HG02610 (cell line): ENCODE measurements at regions not wholly inside any gene's neighbourhood (a gene's known extent, or its start where the extent isn't known, plus 50 kb on each side); places are given as distances from the start of the nearest gene placed in this dataset.

Source experiments
- ATAC-seq: cut with Tn5 transposase; IDR thresholded peaks from one replicate; pipeline ENCODE4 v1.9.1; 2021; ENCODE audit warnings: mild to moderate bottlenecking, moderate library complexity; ENCODE audit not compliant: unreplicated experiment

GRCh38 chr11:15577519-15577918 lies 462.8 kb downstream of the INSC start:
- no peak for ATAC-seq

DNA sequence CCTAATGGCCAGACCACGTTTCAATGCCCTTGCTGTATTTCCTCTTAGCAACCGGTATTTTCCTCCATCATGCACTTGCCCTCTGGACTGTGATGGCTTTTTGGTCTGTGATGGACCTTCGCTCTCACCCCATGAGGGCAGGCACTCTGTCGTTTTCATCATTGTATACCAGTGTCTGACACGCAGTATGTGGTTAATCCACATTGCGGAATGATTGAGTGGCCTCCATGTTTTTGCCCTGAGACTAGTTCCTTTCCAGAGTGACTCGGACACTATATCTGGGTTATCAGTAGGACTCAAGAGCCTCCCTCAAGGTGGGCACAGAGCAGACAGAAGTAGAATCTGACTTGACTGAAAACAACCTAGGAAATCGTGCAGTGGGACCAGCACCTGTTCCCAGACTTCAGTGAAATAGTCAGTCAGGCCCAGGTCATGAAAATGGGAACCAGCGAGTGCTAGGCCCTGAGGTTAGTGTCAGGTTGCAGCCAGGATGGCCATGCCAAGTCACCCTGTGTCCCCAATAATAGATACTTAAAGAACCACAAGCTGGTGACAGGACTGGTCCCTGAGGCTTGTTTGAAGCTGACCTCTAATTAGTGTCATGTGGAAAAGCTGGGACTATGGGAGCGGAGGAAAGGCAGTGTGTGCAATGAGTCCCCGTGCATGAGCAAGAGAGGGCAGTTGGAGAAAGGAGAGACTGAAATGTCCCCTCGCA lies 464.7 kb downstream of the INSC start:
- ATAC-seq, result no peak

DNA sequence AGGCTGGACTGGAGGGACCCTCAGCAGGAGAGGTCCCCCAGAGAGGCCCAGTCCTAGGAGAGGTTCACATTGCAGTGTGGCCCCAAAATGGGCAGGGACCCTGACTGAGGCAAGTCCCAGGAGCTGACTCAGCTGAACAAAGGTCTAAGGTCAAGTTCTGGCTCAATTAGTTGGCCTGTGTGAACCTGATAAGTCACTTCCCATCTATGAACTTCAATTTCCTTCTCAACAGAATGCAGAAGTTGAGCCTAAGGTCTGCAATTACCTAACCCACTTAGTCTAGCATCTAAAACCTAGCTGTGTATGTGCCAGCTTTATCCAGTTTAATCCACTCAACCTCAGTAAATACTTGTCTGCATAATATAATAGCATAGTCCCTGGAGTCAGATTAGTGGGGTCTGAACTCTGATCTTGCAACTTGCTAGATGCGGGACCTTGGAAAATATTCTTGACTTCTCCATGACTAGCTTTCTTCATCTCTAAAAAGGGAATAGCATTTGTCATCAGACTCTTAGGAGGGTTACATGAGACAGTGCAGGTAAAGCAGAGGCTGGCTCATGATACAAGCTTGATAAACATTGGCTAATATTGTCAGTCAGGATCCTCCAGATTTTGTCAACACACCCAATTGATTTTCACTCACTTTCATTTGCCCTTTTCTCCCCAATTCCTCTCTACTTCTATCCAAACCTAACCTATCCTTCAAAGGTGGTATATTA lies 465.5 kb downstream of the INSC start:
- ATAC-seq, result no peak

DNA sequence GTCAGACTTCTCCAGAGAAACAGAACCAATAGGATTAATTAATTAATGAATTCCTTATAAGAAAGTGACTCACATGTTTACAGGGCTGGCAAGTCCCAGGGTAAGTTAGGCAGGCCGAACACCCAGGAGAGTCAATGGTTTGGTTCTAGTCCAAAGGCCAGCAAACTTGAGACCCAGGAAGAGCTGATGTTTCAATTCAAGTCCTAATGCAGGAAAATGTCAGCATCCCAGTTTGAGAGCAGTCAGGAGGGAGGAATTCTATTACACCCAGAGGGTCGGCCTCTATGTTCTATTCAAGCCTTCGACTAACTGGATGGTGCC lies 466.0 kb downstream of the INSC start:
- no peak for ATAC-seq

DNA sequence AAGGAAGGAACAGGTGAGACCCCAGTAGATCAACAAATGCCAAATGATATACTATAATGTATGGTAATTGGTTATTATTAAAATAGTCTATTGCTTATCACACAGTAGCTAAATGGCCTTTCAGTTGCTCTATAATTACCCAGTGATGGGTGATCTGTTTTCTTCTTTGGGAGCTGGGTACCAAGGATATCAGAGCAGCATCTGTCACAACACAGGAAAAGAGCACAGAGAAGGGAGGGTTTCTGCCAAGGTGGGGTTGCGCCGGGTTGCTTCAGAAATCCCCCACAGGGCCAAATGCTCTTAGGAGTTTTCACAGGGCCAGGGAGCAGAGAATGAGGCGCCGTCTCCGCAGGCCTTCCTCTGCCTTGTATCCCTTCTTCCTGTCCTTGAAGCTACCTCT lies 469.4 kb downstream of the INSC start:
- ATAC-seq, result no peak

DNA sequence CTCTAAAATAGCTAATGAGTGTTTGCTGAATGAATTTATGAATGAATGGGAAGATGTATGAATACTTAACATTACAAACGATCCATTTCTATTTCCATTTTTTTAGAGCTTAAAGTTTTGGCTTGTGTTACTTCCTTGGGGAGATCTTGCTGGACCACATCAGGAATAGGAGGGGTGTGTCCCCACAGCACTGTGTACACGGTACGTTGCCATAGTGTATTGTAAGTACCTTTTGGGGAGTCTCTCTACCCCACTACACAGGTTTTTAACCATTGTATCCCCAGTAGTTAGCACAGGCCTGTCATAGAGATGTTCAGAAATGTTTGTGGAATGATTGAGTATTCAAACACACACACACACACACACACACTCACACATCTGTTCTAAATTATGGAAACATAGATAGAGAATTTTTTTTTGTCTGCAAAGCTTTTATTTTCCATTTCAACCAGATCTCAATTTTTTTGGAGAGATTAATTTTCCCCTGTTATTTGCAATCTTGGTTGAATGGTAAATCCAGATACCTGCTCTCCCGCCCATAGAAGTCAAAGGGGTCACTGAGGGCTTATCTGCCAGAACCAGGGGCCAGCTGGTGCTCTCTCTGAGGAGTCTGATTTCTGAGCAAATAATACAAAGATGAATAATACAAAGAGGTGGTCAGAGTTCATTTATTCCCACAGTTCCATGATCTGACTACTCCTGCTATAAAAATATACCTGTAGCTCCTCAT lies 471.0 kb downstream of the INSC start:
- no peak for ATAC-seq

GRCh38 chr11:15586741-15587473 lies 472.2 kb downstream of the INSC start:
- ATAC-seq, result no peak

- no peak for ATAC-seq
Observed at GRCh38 chr11:15589070-15589626, 474.4 kb downstream of the INSC start.

- ATAC-seq, result no peak
Observed at GRCh38 chr11:15590132-15590531, 475.4 kb downstream of the INSC start.

DNA sequence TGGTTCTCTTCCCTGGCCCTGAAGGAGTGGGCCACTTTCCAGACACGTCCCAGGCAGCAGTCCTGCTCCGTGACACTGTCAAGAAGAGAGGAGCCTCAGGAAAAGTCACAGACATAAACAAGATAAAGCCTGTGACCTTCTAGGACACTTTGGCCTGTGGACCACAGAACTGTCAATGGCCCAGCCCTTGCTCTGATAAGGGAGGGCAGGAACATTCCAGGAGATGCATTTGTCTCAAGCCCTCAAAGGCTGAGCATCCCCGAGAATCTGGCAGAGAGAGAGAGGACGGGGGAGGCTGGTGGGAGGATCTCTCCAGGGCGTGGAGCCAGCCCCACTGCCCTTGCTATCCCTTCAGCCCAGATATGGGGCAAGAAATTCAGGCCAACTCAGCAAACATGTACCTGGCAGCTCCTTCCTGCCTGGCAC lies 476.4 kb downstream of the INSC start:
- no peak for ATAC-seq

GRCh38 chr11:15594607-15595006 lies 479.9 kb downstream of the INSC start:
- ATAC-seq, result no peak

DNA sequence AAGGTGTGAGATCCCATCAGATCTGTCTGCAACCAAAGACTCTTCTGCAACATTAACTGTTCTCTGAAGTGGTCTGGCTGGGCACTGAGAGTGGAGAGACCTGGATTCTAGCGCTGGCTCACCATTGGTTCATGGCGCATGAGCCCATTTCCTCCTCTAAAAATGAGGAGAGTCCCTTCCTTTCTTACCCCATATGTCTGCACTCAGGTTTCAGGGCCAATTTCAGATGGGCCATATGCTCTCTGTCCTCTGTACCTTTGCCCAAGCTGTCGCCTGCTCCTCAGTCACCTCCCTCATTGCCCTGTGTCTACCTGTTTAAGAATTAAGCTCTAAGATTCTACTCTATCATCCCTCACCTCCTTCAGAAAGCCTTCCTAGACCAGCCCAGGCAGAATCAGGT lies 484.7 kb downstream of the INSC start:
- no peak for ATAC-seq

DNA sequence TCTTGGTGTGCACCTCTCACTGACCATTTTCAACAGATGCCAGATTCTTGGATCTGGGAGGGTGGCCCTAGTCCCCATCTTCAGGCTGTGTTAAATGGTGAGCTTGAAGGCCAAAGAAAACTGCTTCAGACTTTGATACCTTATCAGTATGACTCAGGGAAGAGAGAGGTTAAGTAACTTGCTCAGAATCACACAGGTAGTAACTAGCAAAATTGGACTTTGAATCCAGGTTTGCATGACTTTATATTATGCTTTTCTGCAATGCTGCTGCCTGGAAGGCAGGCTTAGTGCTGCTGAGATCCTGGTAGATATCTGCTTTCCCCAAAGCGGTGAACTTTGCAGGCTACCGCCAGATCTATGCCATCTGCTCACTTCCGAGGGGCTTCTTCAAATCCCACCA lies 487.3 kb downstream of the INSC start:
- ATAC-seq, result no peak

- no peak for ATAC-seq
Observed at GRCh38 chr11:15602785-15603567, 488.3 kb downstream of the INSC start.

DNA sequence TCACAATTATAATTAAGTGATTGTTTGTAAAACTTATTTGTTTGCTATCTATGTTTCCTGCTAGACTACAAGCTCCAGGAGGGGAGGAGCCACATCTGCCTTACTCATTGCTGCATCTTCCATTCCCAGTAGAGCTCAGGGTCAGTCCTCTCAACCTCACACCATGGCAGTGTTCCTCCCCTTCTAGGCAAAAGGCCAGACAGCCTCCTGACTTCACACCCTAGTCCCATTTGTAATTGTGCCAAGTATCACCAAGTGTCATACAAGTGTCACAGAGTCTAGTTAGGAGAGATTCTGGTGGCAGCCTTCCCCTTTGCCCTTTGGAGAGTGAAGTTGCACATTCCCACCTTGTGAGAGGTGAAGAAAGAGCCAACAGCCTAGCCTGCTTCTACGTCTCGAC lies 490.4 kb downstream of the INSC start:
- no peak for ATAC-seq

DNA sequence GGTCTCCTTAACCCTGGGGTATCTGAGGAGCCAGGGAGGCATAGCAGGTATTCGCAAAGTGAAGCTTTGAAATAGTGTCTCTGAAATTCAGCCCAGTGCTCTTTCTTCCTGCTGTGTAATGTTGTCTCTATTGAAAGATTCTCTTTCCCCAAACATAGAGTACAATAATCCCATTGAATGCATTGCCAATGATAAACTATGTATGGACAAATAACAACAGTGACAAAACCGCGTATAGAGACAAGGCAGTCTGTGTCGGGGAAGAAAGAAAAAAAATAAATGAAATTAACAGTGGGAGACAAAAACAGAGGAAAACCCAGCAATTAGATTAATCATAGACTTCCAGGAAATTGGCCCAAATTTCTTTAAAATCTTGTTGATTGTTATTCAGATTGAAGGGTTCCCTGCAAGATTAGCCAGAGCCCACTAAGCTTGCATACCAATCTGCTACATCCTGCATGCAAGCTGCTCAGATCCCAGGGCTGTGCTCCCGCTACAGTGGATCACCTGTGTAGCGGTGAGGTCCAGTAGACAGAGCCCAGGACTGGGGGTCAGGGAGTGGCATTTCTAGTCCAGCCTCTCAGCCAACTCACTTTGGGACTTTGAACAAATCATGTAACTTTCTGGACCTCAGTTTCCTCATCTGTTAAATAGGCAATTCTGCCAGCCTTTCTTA lies 492.8 kb downstream of the INSC start:
- no peak for ATAC-seq

- ATAC-seq, result no peak
Observed at GRCh38 chr11:15609445-15609844, 494.7 kb downstream of the INSC start.

- ATAC-seq, result no peak
Observed at GRCh38 chr11:15610881-15611280, 496.2 kb downstream of the INSC start.

DNA sequence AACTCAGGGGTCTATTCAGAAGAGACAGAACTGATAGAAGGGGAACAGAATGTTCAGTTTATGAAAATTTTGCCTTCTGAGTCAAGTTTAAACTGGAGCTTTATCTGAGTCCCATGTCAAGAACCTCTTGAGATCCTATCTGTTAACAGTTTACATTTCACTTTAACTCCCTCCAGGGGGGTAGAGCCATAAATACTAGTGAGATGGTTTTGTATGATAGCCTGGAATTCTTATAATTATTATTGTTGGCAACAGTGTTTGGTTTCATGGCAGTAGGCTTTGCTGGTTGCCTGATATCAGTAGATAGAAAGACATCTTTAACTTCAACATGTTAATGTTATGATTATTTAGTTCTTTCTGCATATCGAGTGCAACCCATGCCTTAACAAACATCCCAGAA lies 498.5 kb downstream of the INSC start:
- no peak for ATAC-seq

GRCh38 chr11:15613789-15614188 lies 499.1 kb downstream of the INSC start:
- ATAC-seq, result no peak
